GM13976 (cell line): ENCODE measurements at regions not wholly inside any gene's neighbourhood (a gene's known extent, or its start where the extent isn't known, plus 50 kb on each side); places are given as distances from the start of the nearest gene placed in this dataset.

ENCODE experiments used
- DNase-seq: peaks from one replicate; pipeline ENCODE4 v3.0.0; 2012; ENCODE audit warnings: low spot score
- CTCF ChIP-seq: IDR thresholded peaks from 2 replicates; pipeline ENCODE4 v1.5.1; 2012; ENCODE audit warnings: borderline replicate concordance, mild to moderate bottlenecking; ENCODE audit not compliant: insufficient read depth; ENCODE audit errors: extremely low read depth, missing control alignments, control extremely low read depth
- in situ Hi-C: fragments of 300-500 bp; cut with MboI; formaldehyde crosslinking; loops from one replicate; pipeline ENCODE4 v1.12.0; 2022; ENCODE audit warnings: low sequenced_read_pairs, mixed read lengths, inconsistent platforms; ENCODE audit not compliant: unreplicated experiment

GRCh38 chr11:16605894-16606783 lies 132.3 kb upstream of the C11orf58 start:
- in situ Hi-C loops = loop anchor here (25.0 kb wide), 1 partner anchor 769 kb away; no protein-coding TSS in a partner anchor

GRCh38 chr11:16605389-16605893 lies 133.0 kb upstream of the C11orf58 start:
- no peak for TF ChIP-seq CTCF
- in situ Hi-C loops = loop anchor here (25.0 kb wide), 1 partner anchor 768 kb away; no protein-coding TSS in a partner anchor
- peak; percentile 25 for DNase-seq

More at GRCh38 chr11:16605894-16606783, 132.3 kb upstream of the C11orf58 start:
- TF ChIP-seq CTCF = peak; percentile 88
- peak; percentile 88 for DNase-seq

GRCh38 chr11:16604794-16605388 lies 133.6 kb upstream of the C11orf58 start:
- no peak for TF ChIP-seq CTCF
- in situ Hi-C loops = loop anchor here (25.0 kb wide), 1 partner anchor 768 kb away; no protein-coding TSS in a partner anchor
- DNase-seq = peak; percentile 44

GRCh38 chr11:16603890-16604793 lies 134.3 kb upstream of the C11orf58 start:
- TF ChIP-seq CTCF = no peak
- in situ Hi-C loops = loop anchor here (25.0 kb wide), 1 partner anchor 767 kb away; no protein-coding TSS in a partner anchor
- peak; percentile 33 for DNase-seq

- DNase-seq = peak; percentile 6
- in situ Hi-C loops = loop anchor here (25.0 kb wide), 1 partner anchor 766 kb away; no protein-coding TSS in a partner anchor
- TF ChIP-seq CTCF = no peak
Observed at GRCh38 chr11:16603245-16603644, 135.2 kb upstream of the C11orf58 start.

GRCh38 chr11:16598906-16599305 lies 139.5 kb upstream of the C11orf58 start:
- TF ChIP-seq CTCF = no peak
- in situ Hi-C loops = no loop called here
- DNase-seq = no peak
